ACC112 (cell line): ENCODE measurements at regions not wholly inside any gene's neighbourhood (a gene's known extent, or its start where the extent isn't known, plus 50 kb on each side); places are given as distances from the start of the nearest gene placed in this dataset.

Experiments
- H2AFZ ChIP-seq: fragments of 200-600 bp; sonication (generic); one replicate; pipeline ENCODE4 v1.6.0; 2017; ENCODE audit warnings: antibody characterized with exemption, low read length; ENCODE audit not compliant: unreplicated experiment
- H3K27ac ChIP-seq: fragments of 200-600 bp; sonication (generic); 2 replicates; pipeline ENCODE4 v1.5.1; 2014; ENCODE audit warnings: low read depth, mild to moderate bottlenecking, antibody characterized with exemption, low read length, moderate library complexity
- H3K27me3 ChIP-seq: fragments of 200-600 bp; sonication (generic); 2 replicates; pipeline ENCODE4 v1.6.1; 2014; ENCODE audit warnings: mild to moderate bottlenecking, antibody characterized with exemption, low read length, moderate library complexity, mixed read lengths; ENCODE audit not compliant: insufficient read depth
- H3K36me3 ChIP-seq: fragments of 200-600 bp; sonication (generic); 2 replicates; pipeline ENCODE4 v1.6.1; 2016; ENCODE audit warnings: mild to moderate bottlenecking, antibody characterized with exemption, low read length, moderate library complexity, mixed read lengths; ENCODE audit not compliant: insufficient read depth
- H3K4me1 ChIP-seq: fragments of 200-600 bp; sonication (generic); one replicate; pipeline ENCODE4 v1.6.1; 2016; ENCODE audit warnings: low read length, mixed read lengths; ENCODE audit not compliant: insufficient read depth, unreplicated experiment, control insufficient read depth
- H3K4me3 ChIP-seq: fragments of 200-600 bp; sonication (generic); 2 replicates; pipeline ENCODE4 v1.5.1; 2014; ENCODE audit warnings: mild to moderate bottlenecking, low read depth, low read length
- H3K79me2 ChIP-seq: fragments of 200-600 bp; sonication (generic); one replicate; pipeline ENCODE4 v1.6.0; 2016; ENCODE audit warnings: low read length; ENCODE audit not compliant: control insufficient read depth, unreplicated experiment, insufficient read depth

DNA sequence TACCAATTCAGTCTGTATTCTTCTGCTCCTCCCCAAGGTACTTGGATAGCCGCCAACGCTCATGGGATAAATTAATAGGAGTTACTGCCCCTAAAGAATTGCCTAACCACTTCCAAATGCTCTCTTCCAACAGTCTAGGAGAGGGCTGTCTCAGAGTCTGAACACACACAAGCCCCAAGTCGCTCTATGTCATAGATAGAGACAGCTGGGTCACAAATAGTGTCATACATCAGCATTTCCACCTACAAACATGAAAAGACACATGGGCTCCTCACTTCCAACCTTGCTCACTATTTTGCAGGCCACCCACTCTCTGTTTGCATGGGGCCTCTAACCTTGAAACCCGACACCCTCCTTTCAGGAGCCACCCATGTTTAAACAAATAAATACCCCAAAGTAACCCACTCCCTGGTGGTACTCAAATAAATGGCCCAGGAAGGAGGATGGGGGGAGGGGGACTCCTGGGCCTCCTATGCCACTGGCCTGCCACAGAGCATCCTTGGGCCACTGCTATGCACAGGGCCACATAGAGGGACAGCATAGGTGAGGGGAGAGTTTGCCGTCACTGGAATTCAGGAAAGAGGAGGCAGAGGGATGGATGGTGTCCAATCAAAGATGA lies 265.9 kb downstream of the SOX9 start:
- Histone ChIP-seq H3K36me3 (no peaks in the 10 kb centered on the region), H3K4me3 (no peak overlapping the region), H3K27ac (peak overlapping the region; percentile 28; the same call in 1 of the 2 replicates), H3K79me2 (no peaks in the 10 kb centered on the region), H2AFZ (no peak overlapping the region), H3K27me3 (no peaks in the 10 kb centered on the region), H3K4me1 (peaks cover 57% of the 10 kb centered on the region)

DNA sequence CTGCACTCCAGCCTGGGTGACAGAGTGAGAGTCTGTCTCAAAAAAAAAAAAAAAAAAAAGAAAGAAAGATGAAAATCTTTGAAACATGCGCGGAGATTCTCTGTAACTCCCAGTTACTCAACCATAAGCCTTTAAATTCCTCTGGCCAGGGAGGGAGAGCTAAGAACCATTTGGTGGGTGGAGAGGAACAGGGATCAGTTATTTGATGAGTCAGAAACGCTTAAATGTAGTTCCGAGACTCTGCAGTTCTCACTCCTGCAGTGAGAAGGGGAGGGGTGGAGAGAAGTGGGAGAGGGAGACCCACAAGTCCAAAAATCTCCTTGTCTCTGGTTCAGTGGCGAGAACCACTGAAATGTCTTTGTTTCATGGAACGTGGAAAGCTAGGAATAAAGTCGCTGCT lies 266.7 kb downstream of the SOX9 start:
- peak overlapping the region; percentile 12 for H2AFZ ChIP-seq
- no peaks in the 10 kb centered on the region for H3K27me3 ChIP-seq
- H3K27ac ChIP-seq = peak overlapping the region; percentile 85
- no peaks in the 10 kb centered on the region for H3K36me3 ChIP-seq
- peak overlapping the region; percentile 45; the same call in 1 of the 2 replicates for H3K4me3 ChIP-seq
- H3K79me2 ChIP-seq = no peaks in the 10 kb centered on the region
- H3K4me1 ChIP-seq = peaks cover 65% of the 10 kb centered on the region

- H3K27ac ChIP-seq = peak overlapping the region; percentile 85
- no peaks in the 10 kb centered on the region for H3K36me3 ChIP-seq
- H2AFZ ChIP-seq = peak overlapping the region; percentile 12
- H3K27me3 ChIP-seq = no peaks in the 10 kb centered on the region
- H3K4me1 ChIP-seq = peaks cover 69% of the 10 kb centered on the region
- H3K4me3 ChIP-seq = peak overlapping the region; percentile 45; the same call in 1 of the 2 replicates
- H3K79me2 ChIP-seq = no peaks in the 10 kb centered on the region
Observed at GRCh38 chr17:72387969-72388368, 267.1 kb downstream of the SOX9 start.

DNA sequence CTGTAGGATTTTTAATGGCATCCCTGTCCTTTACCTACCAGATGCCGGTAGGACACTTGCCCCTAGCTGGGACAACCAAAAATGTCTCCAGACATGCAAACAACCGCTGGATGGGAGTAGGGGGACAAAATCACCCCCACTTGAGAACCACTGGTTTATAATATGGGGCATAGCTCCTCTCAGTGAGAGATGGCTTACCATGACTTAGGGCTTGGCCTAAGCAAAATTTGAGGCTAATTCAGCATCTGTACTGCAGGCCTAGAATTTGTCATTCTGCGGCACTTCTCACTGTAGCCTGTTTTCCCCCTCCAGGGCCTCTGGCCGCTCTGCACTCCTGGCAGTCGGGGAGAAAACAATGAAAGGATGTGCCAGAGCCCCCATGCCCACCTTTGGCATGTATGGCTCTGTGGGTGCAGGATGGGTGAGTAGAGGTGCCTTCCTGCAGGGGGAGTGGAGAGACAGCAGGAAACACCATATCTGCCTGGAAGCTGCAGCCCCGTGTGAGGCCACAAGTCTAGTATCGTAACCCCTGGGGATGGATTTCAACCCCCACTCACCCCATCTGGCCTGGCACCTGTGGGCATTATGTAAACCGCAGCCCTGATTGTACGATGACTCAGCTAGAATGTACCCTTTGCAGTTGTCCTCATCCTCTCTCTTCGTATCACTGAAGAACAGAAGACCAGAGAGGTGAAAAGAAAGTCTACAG lies 268.1 kb downstream of the SOX9 start:
- Histone ChIP-seq H3K36me3 (no peaks in the 10 kb centered on the region), H3K4me3 (no peak overlapping the region), H3K4me1 (peaks cover 79% of the 10 kb centered on the region), H3K79me2 (no peaks in the 10 kb centered on the region), H2AFZ (no peak overlapping the region), H3K27me3 (no peaks in the 10 kb centered on the region), H3K27ac (peak overlapping the region; percentile 28; the same call in 1 of the 2 replicates)

- no peaks in the 10 kb centered on the region for H3K27me3 ChIP-seq
- H3K36me3 ChIP-seq = no peaks in the 10 kb centered on the region
- peaks cover 82% of the 10 kb centered on the region for H3K4me1 ChIP-seq
- no peaks in the 10 kb centered on the region for H3K79me2 ChIP-seq
- peak overlapping the region; percentile 87 for H3K27ac ChIP-seq
- no peak overlapping the region for H3K4me3 ChIP-seq
- no peak overlapping the region for H2AFZ ChIP-seq
Observed at GRCh38 chr17:72390675-72391508, 270.1 kb downstream of the SOX9 start.

DNA sequence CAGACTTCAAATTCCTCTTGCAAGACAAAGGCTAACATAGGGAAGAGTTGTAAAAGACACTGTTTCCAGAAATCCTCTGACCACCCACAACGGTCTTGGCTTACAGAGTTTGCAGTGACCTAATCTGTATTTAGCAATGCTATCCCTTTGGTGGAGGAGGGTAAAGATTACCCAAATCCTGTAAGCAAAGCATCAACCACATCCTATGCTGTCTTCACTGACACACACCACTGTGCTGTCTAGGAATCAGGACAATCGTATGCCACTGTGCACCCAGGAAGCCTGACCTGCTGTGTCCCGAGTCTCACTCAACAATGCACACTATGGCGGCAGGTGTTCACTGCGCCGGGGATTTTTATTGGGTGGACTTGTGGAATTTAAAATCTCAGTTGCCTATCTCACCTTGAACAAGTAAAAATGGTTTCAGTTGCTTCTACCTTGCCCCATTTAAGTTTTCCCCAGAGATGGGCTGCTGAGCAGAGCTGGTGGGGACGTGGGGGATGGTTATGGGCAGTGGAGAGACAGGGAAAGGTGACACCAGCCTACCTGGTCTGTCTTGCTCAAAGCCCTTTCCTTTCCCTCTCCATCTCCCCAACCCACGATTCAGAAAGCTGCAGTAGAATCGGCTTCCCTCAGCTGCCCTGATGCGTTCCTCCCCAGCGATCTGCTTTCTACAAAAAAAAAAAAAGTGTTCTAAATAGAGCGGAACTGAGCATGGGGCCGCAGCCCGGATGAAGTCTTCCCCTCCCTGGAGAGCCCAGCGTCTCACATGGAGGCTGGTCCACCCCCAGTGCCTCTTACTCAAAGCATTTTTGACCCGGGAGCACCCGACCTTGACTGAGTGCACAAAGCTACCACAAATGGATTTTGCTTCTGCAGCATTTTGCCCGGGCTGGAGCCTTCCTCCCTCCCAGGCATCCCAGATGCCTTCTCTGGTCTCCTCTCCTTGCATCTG lies 271.5 kb downstream of the SOX9 start:
- Histone ChIP-seq H3K4me3 (no peak overlapping the region), H3K36me3 (no peaks in the 10 kb centered on the region), H3K4me1 (peaks cover 75% of the 10 kb centered on the region), H3K27me3 (no peaks in the 10 kb centered on the region), H3K79me2 (no peaks in the 10 kb centered on the region), H2AFZ (no peak overlapping the region), H3K27ac (peak overlapping the region; percentile 87)

- H3K27me3 ChIP-seq = no peaks in the 10 kb centered on the region
- H3K4me3 ChIP-seq = peak overlapping the region; percentile 63
- H3K36me3 ChIP-seq = no peaks in the 10 kb centered on the region
- peaks cover 75% of the 10 kb centered on the region for H3K4me1 ChIP-seq
- no peaks in the 10 kb centered on the region for H3K79me2 ChIP-seq
- peak overlapping the region; percentile 87 for H3K27ac ChIP-seq
- H2AFZ ChIP-seq = peak overlapping the region; percentile 93
Observed at GRCh38 chr17:72393553-72393952, 272.7 kb downstream of the SOX9 start.

- Histone ChIP-seq H3K79me2 (no peaks in the 10 kb centered on the region), H3K4me1 (peaks cover 65% of the 10 kb centered on the region), H3K36me3 (no peaks in the 10 kb centered on the region), H3K4me3 (peak overlapping the region; percentile 63; the same call in 1 of the 2 replicates), H3K27me3 (no peaks in the 10 kb centered on the region), H3K27ac (peak overlapping the region; percentile 87), H2AFZ (no peak overlapping the region)
Observed at GRCh38 chr17:72394531-72394930, 273.7 kb downstream of the SOX9 start.

GRCh38 chr17:72396121-72396520 lies 275.3 kb downstream of the SOX9 start:
- H3K27me3 ChIP-seq = no peaks in the 10 kb centered on the region
- H3K79me2 ChIP-seq = no peaks in the 10 kb centered on the region
- peaks cover 53% of the 10 kb centered on the region for H3K4me1 ChIP-seq
- H3K4me3 ChIP-seq = no peak overlapping the region
- H3K27ac ChIP-seq = no peak overlapping the region
- H3K36me3 ChIP-seq = no peaks in the 10 kb centered on the region
- H2AFZ ChIP-seq = no peak overlapping the region

- Histone ChIP-seq H3K79me2 (no peaks in the 10 kb centered on the region), H3K4me1 (peaks cover 42% of the 10 kb centered on the region), H3K4me3 (peak overlapping the region; percentile 34; the same call in 1 of the 2 replicates), H3K27me3 (no peaks in the 10 kb centered on the region), H3K36me3 (no peaks in the 10 kb centered on the region), H2AFZ (no peak overlapping the region), H3K27ac (peak overlapping the region; percentile 77)
Observed at GRCh38 chr17:72397223-72397667, 276.4 kb downstream of the SOX9 start.
